ENCODE measurements at regions not wholly inside any gene's neighbourhood (a gene's known extent, or its start where the extent isn't known, plus 50 kb on each side); places are given as distances from the start of the nearest gene placed in this dataset.

DNA sequence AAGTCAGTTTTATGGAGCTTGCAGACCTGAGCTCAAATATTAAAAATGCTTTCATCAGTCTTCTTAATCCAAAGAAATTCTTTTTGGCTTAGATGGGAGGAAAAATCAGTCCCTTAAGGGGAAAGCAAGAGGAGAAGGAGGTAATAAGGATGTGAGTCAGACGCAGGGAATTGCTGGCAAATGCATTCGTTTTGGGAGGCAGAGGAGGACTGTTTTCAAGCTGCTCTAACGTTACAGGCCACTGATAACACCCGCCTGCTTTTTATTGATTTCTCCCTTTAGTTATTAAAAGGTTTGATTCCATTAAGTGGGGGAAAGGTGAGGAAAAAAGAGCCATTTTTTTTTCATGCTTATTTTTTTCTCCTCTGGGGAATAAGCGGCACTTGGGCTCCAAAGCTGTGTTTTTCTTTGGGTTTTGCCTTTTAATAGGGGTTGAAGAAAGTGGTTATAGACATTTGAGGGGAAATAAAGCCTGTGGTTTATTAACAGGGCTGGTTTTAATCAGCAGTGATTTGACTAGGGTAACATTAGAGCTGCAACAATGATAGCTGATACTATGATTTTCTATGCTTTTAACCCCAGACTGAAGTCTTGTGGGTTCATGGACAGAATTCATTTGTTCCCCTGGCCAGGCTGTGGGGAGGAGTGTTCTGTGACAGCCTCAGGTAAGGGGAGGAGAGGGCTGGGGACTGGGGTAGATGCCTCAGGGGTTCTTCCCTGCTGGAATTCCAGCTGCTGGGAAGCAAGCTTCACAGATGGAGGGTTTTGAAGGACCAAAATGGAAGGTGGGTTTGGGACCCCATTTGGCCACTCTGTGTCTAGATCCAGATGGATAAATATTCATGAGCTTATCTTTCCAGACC is 225.2 kb downstream of the GAS1 start:
- no peak for DNase-seq

DNA sequence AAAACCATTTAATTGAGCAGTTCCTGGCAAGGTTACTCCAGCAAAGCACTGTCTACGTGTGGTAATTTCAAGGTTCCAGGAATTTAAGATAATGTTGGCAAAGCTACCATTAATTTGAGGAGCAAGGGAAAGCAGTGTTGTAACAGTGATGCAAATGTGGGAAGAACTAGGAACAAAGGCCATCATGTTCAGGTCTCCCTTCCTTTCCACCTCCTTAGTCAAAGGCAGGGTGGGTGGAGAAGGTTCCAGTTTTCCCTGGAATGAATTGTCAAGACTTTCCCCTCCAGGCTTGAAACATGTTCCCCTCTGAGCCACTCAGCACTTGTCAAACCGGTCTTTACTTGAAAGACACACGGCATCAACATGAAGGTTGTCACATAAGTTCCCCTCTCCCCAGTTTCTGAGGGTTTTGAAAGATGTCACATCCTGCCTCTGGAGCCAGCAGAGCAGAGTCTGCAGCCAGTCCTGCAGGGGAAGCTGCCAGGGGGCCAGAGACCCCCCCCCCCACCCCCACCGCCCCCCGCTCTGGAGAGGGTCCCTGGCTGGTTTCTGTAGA is 226.0 kb downstream of the GAS1 start:
- no peak for DNase-seq

DNA sequence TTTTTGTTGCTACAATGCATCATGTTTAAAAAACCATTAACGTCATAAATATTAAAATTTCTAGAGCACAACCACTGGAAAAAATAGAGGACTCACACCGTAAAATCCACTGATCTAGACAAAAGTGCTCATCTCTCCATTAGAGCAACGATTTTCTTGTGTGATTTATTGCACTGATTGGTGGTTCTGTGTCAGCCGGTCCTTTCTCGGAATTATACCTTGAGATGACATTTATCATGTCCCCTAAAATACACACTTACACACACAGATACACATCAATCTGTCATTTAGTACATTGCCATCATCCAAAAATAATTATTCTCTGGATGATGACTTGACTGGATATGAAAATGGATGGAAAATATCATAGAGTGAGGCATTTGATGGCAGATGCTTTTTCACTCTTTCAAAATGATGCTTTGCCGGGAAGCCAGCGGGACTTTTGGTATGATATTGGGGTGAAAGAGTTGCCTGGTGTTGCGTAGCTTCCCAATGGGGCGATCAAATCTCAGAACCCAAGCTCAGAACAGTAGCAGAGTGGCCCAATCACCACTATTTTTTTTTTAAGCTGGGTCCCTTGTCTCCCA is 226.6 kb downstream of the GAS1 start:
- no peak for DNase-seq

DNA sequence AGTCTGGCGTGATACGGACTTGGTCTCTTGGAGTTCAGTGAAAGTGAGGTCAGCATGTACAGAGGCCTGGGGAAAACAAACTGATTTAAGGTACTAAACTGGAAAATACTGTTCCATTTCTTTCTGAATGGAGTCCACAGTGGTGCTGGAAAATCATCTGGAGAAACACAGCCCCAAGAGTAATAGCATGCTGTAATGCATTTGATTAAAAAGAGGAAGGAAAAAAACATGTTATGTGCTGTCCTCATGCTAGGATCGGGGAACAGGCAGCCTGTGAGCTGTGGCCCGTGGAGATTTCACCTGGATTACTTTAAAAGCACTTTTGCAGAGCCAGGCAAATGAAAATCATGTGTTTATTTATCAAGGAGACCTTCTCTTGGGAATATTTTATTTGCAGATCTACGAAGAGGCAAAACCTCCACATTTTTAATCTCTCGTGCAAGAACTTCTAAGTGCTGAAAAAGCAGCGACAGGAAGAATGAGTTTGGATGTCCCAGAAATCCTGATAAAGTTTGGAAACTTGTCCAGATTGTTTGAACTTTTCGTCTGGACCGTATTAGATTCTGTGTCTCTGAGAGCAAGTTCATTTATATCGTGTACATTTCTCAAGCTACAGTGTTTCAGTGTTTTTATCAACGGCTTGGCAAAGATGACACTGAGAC is 228.8 kb downstream of the GAS1 start:
- no peak for DNase-seq

GRCh38 chr9:86716326-86716922 is 230.9 kb downstream of the GAS1 start:
- no peak for DNase-seq

- DNase-seq = no peak
Measured at GRCh38 chr9:86714999-86715398, 232.3 kb downstream of the GAS1 start.

- DNase-seq = no peak
Measured at GRCh38 chr9:86713970-86714369, 233.3 kb downstream of the GAS1 start.

DNA sequence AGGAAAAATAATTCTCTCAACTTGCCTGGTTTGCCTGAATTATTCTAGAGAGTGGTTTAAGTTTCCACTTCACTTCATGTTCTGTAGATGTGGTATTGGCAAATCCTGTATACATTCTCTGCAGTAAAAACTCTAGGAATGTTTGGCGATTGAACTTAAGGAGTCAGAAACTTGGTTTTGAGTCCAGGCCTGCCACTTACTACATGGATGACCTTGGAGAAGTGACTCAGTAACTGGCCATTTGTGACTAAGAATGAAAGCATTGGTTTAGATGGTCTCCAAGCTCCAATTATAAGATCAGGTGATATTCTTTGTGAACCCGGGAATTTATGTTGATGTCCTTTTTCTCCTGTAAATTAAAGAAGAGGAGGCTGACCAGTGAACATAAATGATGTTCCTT is 233.8 kb downstream of the GAS1 start:
- DNase-seq = no peak

- no peak for DNase-seq
Measured at GRCh38 chr9:86708918-86709835, 238.1 kb downstream of the GAS1 start.

DNA sequence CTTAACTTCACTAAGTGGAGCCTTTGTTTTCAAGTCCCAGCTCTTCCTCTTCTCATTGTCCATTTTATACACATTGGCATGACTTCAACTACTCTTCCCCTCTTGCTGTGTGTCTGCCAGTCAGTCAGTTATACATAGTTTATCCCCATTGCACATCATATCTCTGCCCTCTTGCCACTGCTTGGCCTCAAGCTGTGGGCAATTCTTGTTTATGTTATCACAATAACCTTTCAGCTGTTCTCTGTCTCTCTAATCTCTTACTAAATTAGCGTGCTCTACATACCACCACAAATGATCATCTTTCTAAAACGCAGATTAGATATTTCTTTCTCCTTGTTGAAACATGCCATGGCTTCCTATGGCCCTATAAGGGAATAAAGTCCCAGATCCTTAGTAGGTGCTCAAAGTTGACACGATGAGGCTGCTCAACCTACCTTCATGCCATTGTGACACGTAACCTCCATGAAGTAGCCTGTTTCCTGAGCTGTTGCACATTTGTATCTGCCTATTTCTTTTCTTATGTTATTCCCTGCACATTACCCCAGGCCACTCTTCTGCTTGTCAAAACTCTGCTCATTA is 239.3 kb downstream of the GAS1 start:
- no peak for DNase-seq

GRCh38 chr9:86706391-86706790 is 240.9 kb downstream of the GAS1 start:
- no peak for DNase-seq

- DNase-seq = no peak
Measured at GRCh38 chr9:86705490-86705889, 241.8 kb downstream of the GAS1 start.

- no peak for DNase-seq
Measured at GRCh38 chr9:86703346-86703745, 244.0 kb downstream of the GAS1 start.

DNA sequence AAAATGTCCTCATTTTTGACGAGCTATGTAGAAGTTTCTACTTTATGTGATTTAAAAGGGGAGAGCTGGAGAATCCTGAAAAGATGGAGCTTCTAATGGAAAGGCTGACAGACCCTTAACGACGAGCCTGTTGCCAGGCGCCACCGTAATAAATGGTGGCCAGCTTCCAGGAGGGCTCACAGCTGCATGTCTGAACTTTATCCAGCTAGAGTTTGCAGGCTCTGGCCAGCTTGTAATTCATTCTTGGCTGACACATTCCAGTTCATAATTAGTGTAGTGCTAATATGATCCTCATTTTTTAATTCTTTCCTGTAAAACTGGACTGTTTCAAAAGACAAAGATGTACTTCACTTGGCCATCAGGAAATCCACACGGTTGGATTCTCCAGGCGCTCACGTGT is 246.7 kb downstream of the GAS1 start:
- DNase-seq = no peak

DNA sequence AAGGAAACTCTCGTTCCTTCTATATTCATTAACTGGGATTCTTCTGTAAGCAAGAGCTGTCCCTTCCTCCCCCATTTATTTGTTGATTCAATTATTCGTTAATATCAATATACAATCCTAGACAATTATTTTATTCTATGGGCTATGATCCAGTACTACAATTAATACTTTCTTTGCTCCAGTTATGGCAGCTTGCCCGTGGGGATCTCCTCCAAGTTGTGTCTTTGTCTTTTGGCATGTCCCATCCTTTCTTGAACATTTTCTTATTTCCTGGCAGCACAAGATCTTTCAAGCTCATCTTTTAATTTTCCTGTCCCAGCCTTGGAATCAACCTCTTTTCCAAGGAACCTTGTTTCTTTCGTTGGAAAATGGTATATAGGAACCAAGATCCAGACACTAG is 249.3 kb downstream of the GAS1 start:
- no peak for DNase-seq

- DNase-seq = no peak
Measured at GRCh38 chr9:86697213-86697612, 250.1 kb downstream of the GAS1 start.

GRCh38 chr9:86695910-86696424 is 251.3 kb downstream of the GAS1 start:
- DNase-seq = no peak

GRCh38 chr9:86690034-86690433 is 257.3 kb downstream of the GAS1 start:
- DNase-seq = no peak

DNA sequence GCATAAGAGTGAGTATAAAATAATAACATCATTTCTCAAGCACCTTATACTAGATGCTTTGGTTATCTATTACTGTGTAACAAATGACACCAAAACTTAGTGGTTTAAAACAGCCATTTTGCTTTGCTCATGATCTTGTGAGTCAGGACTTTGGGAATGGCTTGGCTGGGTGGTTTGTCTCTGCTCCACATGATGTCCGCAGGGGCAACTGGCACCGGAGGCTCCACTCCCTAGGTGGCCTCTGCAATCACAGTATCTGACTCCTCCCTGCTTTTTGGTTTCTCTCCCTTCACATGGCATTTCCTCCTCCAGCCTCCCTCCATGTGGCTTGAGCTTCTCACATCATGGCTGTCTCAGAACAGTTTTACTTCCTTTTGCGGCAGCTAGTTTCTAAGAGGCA is 259.5 kb downstream of the GAS1 start:
- no peak for DNase-seq

GRCh38 chr9:86685556-86685955 is 261.8 kb downstream of the GAS1 start:
- DNase-seq = no peak

- no peak for DNase-seq
Measured at GRCh38 chr9:86684148-86684547, 263.2 kb downstream of the GAS1 start.

DNA sequence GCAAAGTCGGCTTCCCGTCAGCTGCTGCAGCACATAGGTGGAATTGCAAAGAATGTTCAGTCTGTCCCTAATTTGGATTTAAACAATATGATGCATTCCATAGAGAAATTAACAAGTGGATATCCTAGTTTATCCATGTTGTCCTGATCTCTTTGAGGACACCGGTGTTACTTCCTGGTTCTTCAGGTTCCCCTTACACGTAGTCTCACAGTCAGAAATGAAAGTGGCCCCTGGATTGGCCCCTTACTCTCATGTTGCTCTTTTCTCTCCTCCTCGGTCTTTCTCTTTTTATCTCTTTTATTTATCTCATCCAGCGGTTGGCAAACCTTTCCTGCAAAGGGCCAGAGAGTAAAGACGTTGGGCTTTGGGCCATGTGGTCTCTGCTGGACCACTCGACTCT is 265.1 kb downstream of the GAS1 start:
- no peak for DNase-seq

Data from NCI-H524 (cell line).